Endodermal cell (in vitro differentiated cells): ENCODE measurements at regions not wholly inside any gene's neighbourhood (a gene's known extent, or its start where the extent isn't known, plus 50 kb on each side); places are given as distances from the start of the nearest gene placed in this dataset.

Source experiments
- DNase-seq: peaks from one replicate; pipeline ENCODE4 v3.0.0-alpha.2; 2017
- H3K27ac ChIP-seq: 2 replicates; pipeline ENCODE4 v1.5.1; 2013; ENCODE audit warnings: mild to moderate bottlenecking, low read depth, low read length, moderate library complexity
- H3K27me3 ChIP-seq: 2 replicates; pipeline ENCODE4 v1.6.1; 2013; ENCODE audit warnings: mild to moderate bottlenecking, low read length, moderate library complexity; ENCODE audit not compliant: insufficient read depth, control insufficient read depth, poor library complexity, severe bottlenecking
- H3K36me3 ChIP-seq: 2 replicates; pipeline ENCODE4 v1.7.0; 2013; ENCODE audit warnings: mild to moderate bottlenecking, low read length, moderate library complexity; ENCODE audit not compliant: control insufficient read depth, insufficient read depth
- H3K4me1 ChIP-seq: one replicate; pipeline ENCODE4 v1.7.0; 2013; ENCODE audit warnings: low read length; ENCODE audit not compliant: control insufficient read depth, insufficient read depth
- H3K4me3 ChIP-seq: 2 replicates; pipeline ENCODE4 v1.5.1; 2013; ENCODE audit warnings: mild to moderate bottlenecking, low read length, moderate library complexity
- H3K9ac ChIP-seq: 2 replicates; pipeline ENCODE4 v1.6.1; 2013; ENCODE audit warnings: mild to moderate bottlenecking, low read length, moderate library complexity; ENCODE audit not compliant: poor library complexity, severe bottlenecking; ENCODE audit errors: extremely low read depth
- H3K9me3 ChIP-seq: 2 replicates; pipeline ENCODE4 v1.6.1; 2013; ENCODE audit warnings: mild to moderate bottlenecking, low read length, moderate library complexity; ENCODE audit not compliant: control insufficient read depth
- H3K27ac Mint-ChIP-seq: 2 replicates; pipeline ENCODE4 v1.8.0; 2020; ENCODE audit warnings: mixed read lengths
- H3K27me3 Mint-ChIP-seq: 2 replicates; pipeline ENCODE4 v1.8.0; 2021; ENCODE audit warnings: mild to moderate bottlenecking, mixed read lengths; ENCODE audit not compliant: insufficient read depth
- H3K36me3 Mint-ChIP-seq: 2 replicates; pipeline ENCODE4 v1.8.0; 2020; ENCODE audit warnings: low read depth, mixed read lengths
- H3K4me1 Mint-ChIP-seq: 2 replicates; pipeline ENCODE4 v1.8.0; 2020; ENCODE audit warnings: mixed read lengths
- H3K4me3 Mint-ChIP-seq: 2 replicates; pipeline ENCODE4 v1.8.0; 2020; ENCODE audit warnings: mild to moderate bottlenecking, moderate library complexity, mixed read lengths
- H3K9me3 Mint-ChIP-seq: 2 replicates; pipeline ENCODE4 v1.8.0; 2020; ENCODE audit warnings: mild to moderate bottlenecking, mixed read lengths
- CTCF ChIP-seq: fragments of 200-600 bp; sonication (generic); conservative IDR thresholded peaks from 2 replicates; pipeline ENCODE4 v1.5.0; 2021; ENCODE audit warnings: antibody characterized with exemption, mild to moderate bottlenecking
- WGBS, 2 experiments: methylation state at CpG; one replicate each; pipeline versions ENCODE4 v1.1.5 to v1.1.7; 2013; ENCODE audit warnings: missing lambda C conversion rate in 2 of 2, mixed read lengths in 1 of 2; ENCODE audit not compliant: insufficient coverage in 1 of 2, insufficient read length in 1 of 2; 5-methylcytosine and 5-hydroxymethylcytosine counted together

- Histone ChIP-seq H3K27ac (no peak overlapping the region), H3K4me3 (no peak overlapping the region), H3K4me1 (no peaks in the 10 kb centered on the region), H3K9ac (no peak overlapping the region), H3K9me3 (peaks cover 33% of the 10 kb centered on the region), H3K36me3 (no peaks in the 10 kb centered on the region), H3K27me3 (no peaks in the 10 kb centered on the region)
- peaks cover 11% of the 10 kb centered on the region for H3K9me3 Mint-ChIP-seq
- H3K27me3 Mint-ChIP-seq: no peaks in the 10 kb centered on the region
- H3K36me3 Mint-ChIP-seq: peaks cover 3% of the 10 kb centered on the region
- no peak overlapping the region for H3K27ac Mint-ChIP-seq
- no peak for TF ChIP-seq CTCF
- no peaks in the 10 kb centered on the region for H3K4me1 Mint-ChIP-seq
- WGBS, 2 experiments: 94 to 100% methylated on average over 1 to 2 of the region's 2 CpGs
- DNase-seq: no peak
- no peak overlapping the region for H3K4me3 Mint-ChIP-seq
Observed at GRCh38 chr12:87253157-87253556, 776.0 kb downstream of the C12orf50 start.

GRCh38 chr12:87246726-87247125, 782.5 kb downstream of the C12orf50 start:
- Histone ChIP-seq H3K9me3 (peaks cover 19% of the 10 kb centered on the region), H3K36me3 (no peaks in the 10 kb centered on the region), H3K27ac (no peak overlapping the region), H3K4me1 (no peaks in the 10 kb centered on the region), H3K27me3 (no peaks in the 10 kb centered on the region), H3K9ac (no peak overlapping the region), H3K4me3 (no peak overlapping the region)
- H3K36me3 Mint-ChIP-seq: no peaks in the 10 kb centered on the region
- TF ChIP-seq CTCF: no peak
- H3K4me1 Mint-ChIP-seq: no peaks in the 10 kb centered on the region
- DNase-seq: no peak
- no peak overlapping the region for H3K4me3 Mint-ChIP-seq
- 88 to 100% methylated on average over 1 of the region's 1 CpG for WGBS, 2 experiments
- no peaks in the 10 kb centered on the region for H3K9me3 Mint-ChIP-seq
- peak overlapping the region; percentile 10 for H3K27ac Mint-ChIP-seq
- no peaks in the 10 kb centered on the region for H3K27me3 Mint-ChIP-seq

- WGBS, 2 experiments: 37 to 60% methylated on average over 1 of the region's 1 CpG
- H3K4me1 Mint-ChIP-seq: peaks cover 31% of the 10 kb centered on the region
- Histone ChIP-seq H3K27me3 (no peaks in the 10 kb centered on the region), H3K4me1 (no peaks in the 10 kb centered on the region), H3K9me3 (peaks cover 17% of the 10 kb centered on the region), H3K27ac (no peak overlapping the region), H3K36me3 (no peaks in the 10 kb centered on the region), H3K4me3 (no peak overlapping the region), H3K9ac (no peak overlapping the region)
- no peak for TF ChIP-seq CTCF
- no peak overlapping the region for H3K4me3 Mint-ChIP-seq
- H3K36me3 Mint-ChIP-seq: peaks cover 3% of the 10 kb centered on the region
- DNase-seq: peak; percentile 70
- peak overlapping the region; percentile 33 for H3K27ac Mint-ChIP-seq
- peaks cover 11% of the 10 kb centered on the region for H3K9me3 Mint-ChIP-seq
- H3K27me3 Mint-ChIP-seq: no peaks in the 10 kb centered on the region
Observed at GRCh38 chr12:87238466-87238865, 790.7 kb downstream of the C12orf50 start.
